NT2/D1 (cell line): ENCODE measurements at regions not wholly inside any gene's neighbourhood (a gene's known extent, or its start where the extent isn't known, plus 50 kb on each side); places are given as distances from the start of the nearest gene placed in this dataset.

Experiments used
- SUZ12 ChIP-seq: IDR thresholded peaks from 2 replicates; pipeline ENCODE4 v1.6.1; 2011; ENCODE audit not compliant: insufficient read length, insufficient read depth; ENCODE audit errors: extremely low read depth
- YY1 ChIP-seq: IDR thresholded peaks from 2 replicates; pipeline ENCODE4 v1.6.1; 2011; ENCODE audit not compliant: insufficient read length, insufficient read depth
- ZNF274 ChIP-seq: IDR thresholded peaks from 2 replicates; pipeline ENCODE4 v1.6.1; 2011; ENCODE audit warnings: mild to moderate bottlenecking, low read depth, low read length

GRCh38 chr2:67954093-67954748 lies 108.6 kb downstream of the C1D start:
- TF ChIP-seq YY1 (no peak), SUZ12 (no peak), ZNF274 (no peak)
